GM12864 (cell line): ENCODE measurements at regions not wholly inside any gene's neighbourhood (a gene's known extent, or its start where the extent isn't known, plus 50 kb on each side); places are given as distances from the start of the nearest gene placed in this dataset.

Experiments used
- DNase-seq: peaks from one replicate; pipeline ENCODE4 v3.0.0-alpha.2; 2011; ENCODE audit warnings: low read depth
- H3K4me3 ChIP-seq: 2 replicates; pipeline ENCODE4 v1.5.1; 2011; ENCODE audit warnings: mild to moderate bottlenecking, low read depth, low read length, control low read depth
- TF ChIP-seq, protein P1 (sequence below): IDR thresholded peaks from 2 replicates; pipeline ENCODE4 v1.5.1; 2011; ENCODE audit warnings: low read depth, mild to moderate bottlenecking, moderate library complexity, low read length, control low read depth, inconsistent platforms; ENCODE audit errors: missing control alignments

DNA sequence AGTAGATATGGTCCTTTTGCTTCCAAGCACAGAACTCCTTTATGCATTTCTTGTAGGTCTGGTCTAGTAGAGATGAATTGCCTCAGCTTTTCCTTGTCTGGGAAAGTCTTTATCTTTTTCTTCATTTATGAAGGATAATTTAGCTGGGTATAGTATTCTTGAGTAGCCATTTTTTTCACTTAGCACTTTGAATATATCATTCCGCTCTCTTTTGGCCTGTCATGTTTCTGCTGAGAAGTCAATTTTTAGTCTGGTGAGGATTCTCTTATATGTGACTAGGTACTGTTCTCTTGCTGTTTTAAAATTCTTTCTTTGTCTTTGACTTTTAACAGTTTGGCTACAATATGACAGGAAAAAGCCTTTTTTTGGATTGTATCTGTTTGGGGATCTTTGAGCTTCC, 68.6 kb upstream of the IMMP2L start:
- H3K4me3 ChIP-seq, result no peak overlapping the region
- DNase-seq, result no peak
- TF ChIP-seq, protein P1, sequence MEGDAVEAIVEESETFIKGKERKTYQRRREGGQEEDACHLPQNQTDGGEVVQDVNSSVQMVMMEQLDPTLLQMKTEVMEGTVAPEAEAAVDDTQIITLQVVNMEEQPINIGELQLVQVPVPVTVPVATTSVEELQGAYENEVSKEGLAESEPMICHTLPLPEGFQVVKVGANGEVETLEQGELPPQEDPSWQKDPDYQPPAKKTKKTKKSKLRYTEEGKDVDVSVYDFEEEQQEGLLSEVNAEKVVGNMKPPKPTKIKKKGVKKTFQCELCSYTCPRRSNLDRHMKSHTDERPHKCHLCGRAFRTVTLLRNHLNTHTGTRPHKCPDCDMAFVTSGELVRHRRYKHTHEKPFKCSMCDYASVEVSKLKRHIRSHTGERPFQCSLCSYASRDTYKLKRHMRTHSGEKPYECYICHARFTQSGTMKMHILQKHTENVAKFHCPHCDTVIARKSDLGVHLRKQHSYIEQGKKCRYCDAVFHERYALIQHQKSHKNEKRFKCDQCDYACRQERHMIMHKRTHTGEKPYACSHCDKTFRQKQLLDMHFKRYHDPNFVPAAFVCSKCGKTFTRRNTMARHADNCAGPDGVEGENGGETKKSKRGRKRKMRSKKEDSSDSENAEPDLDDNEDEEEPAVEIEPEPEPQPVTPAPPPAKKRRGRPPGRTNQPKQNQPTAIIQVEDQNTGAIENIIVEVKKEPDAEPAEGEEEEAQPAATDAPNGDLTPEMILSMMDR, result no peak

GRCh38 chr7:111622084-111622483, 59.8 kb upstream of the IMMP2L start:
- TF ChIP-seq, protein P1, result no peak
- DNase-seq, result no peak
- H3K4me3 ChIP-seq, result no peak overlapping the region
